Transverse colon (tissue), 4 donors: ENCODE measurements at regions not wholly inside any gene's neighbourhood (a gene's known extent, or its start where the extent isn't known, plus 50 kb on each side); places are given as distances from the start of the nearest gene placed in this dataset.

ENCODE experiments used
- CTCF ChIP-seq, 5 experiments: fragments of 200-600 bp in 3 of 5; fragments of 450-650 bp in 2 of 5; sonication (generic) in 3 of 5; IDR thresholded peaks; 1 replicate in 2 of 5; 2 replicates in 3 of 5; pipeline ENCODE4 v1.5.1; 2016 to 2017; ENCODE audit warnings: antibody characterized with exemption in 5 of 5, inconsistent platforms in 3 of 5, mild to moderate bottlenecking in 2 of 5, moderate library complexity in 1 of 5
- EP300 ChIP-seq: sonication (generic); formaldehyde crosslinking; IDR thresholded peaks from one replicate; pipeline ENCODE4 v1.6.1; 2017; ENCODE audit warnings: antibody characterized with exemption, low read depth
- POLR2A ChIP-seq: fragments of 450-650 bp; IDR thresholded peaks from one replicate; pipeline ENCODE4 v1.6.1; 2016; ENCODE audit warnings: antibody characterized with exemption, mild to moderate bottlenecking, moderate library complexity
- POLR2AphosphoS5 ChIP-seq, 3 donors: sonication (generic); formaldehyde crosslinking; IDR thresholded peaks; one replicate each; pipeline ENCODE4 v1.6.1; 2016; ENCODE audit warnings: antibody characterized with exemption in 3 of 3

GRCh38 chr7:68485253-68485917 lies 1112.9 kb upstream of the AUTS2 start:
- TF ChIP-seq CTCF (IDR thresholded peaks at IDR 0.05) (no peak), POLR2A (no peak), POLR2AphosphoS5 (IDR thresholded peaks at IDR 0.05) (no peak), EP300 (no peak)
